ENCODE measurements at regions not wholly inside any gene's neighbourhood (a gene's known extent, or its start where the extent isn't known, plus 50 kb on each side); places are given as distances from the start of the nearest gene placed in this dataset.

- DNase-seq (ENCODE audit: low read depth), result no peak
- no peak overlapping the region for H3K4me3 ChIP-seq (ENCODE audit: low read depth, low read length)
- TF ChIP-seq MYC (IDR thresholded peaks at IDR 0.05; ENCODE audit: low read depth, low read length) (no peak), POLR2A (IDR thresholded peaks at IDR 0.05; ENCODE audit: extremely low read depth, insufficient read length) (no peak)
- TF ChIP-seq, protein P1, sequence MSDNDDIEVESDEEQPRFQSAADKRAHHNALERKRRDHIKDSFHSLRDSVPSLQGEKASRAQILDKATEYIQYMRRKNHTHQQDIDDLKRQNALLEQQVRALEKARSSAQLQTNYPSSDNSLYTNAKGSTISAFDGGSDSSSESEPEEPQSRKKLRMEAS (IDR thresholded peaks at IDR 0.05; ENCODE audit: low read depth, low read length), result no peak
Measured at GRCh38 chr9:88690628-88691027, 155.7 kb downstream of the NXNL2 start.

DNA sequence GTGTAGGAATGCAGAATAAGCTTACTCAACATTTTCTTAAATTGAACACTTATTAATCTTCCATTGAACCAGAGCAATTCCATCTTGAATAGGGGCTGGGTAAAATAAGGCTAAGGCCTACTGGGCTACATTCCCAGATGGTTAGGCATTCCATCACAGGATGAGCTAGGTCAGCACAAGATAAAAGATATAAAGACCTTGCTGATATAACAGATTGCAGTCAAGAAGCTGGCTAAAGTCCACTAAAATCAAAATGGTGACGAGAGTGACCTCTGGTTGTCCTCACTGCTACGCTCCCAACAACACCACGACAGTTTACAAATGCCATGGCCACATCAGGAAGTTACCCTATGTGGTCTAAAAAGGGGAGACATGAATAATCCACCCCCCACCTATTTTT is 156.1 kb downstream of the NXNL2 start:
- DNase-seq (ENCODE audit: low read depth), result no peak
- H3K4me3 ChIP-seq (ENCODE audit: low read depth, low read length), result no peak overlapping the region
- TF ChIP-seq CTCF (IDR thresholded peaks at IDR 0.05; ENCODE audit: low read depth, low read length) (no peak), MYC (IDR thresholded peaks at IDR 0.05; ENCODE audit: low read depth, low read length) (no peak), POLR2A (IDR thresholded peaks at IDR 0.05; ENCODE audit: extremely low read depth, insufficient read length) (no peak)
- TF ChIP-seq, protein P1 (IDR thresholded peaks at IDR 0.05; ENCODE audit: low read depth, low read length), result no peak

GRCh38 chr9:88691811-88692210 is 156.8 kb downstream of the NXNL2 start:
- DNase-seq (ENCODE audit: low read depth), result no peak
- TF ChIP-seq, protein P1 (IDR thresholded peaks at IDR 0.05; ENCODE audit: low read depth, low read length), result no peak
- no peak for TF ChIP-seq POLR2A (IDR thresholded peaks at IDR 0.05; ENCODE audit: extremely low read depth, insufficient read length)
- no peak for TF ChIP-seq CTCF (IDR thresholded peaks at IDR 0.05; ENCODE audit: low read depth, low read length)
- TF ChIP-seq MYC (IDR thresholded peaks at IDR 0.05; ENCODE audit: low read depth, low read length), result no peak
- H3K4me3 ChIP-seq (ENCODE audit: low read depth, low read length), result no peak overlapping the region

DNA sequence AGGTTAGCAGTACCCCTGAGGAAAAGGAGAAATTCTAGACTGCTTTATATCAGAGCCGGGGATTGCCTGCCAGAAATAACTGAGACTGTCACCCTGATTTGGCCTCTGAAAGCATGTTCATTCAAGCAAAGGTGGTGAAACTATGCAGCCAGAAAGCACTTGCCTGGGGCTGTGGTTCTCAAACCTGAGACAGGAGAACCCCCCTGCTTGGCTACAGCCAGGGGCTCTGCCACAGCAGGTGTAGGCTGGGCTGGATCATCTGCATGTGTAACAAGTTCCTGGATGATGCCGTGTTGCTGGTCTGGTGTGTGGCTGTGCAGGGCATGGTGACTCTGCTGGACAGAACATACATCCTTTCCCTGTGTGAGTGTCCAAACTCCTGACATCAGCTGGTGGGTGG is 157.8 kb downstream of the NXNL2 start:
- TF ChIP-seq MYC (IDR thresholded peaks at IDR 0.05; ENCODE audit: low read depth, low read length) (no peak), CTCF (IDR thresholded peaks at IDR 0.05; ENCODE audit: low read depth, low read length) (no peak), POLR2A (IDR thresholded peaks at IDR 0.05; ENCODE audit: extremely low read depth, insufficient read length) (no peak)
- TF ChIP-seq, protein P1 (IDR thresholded peaks at IDR 0.05; ENCODE audit: low read depth, low read length), result no peak
- H3K4me3 ChIP-seq (ENCODE audit: low read depth, low read length), result no peak overlapping the region
- no peak for DNase-seq (ENCODE audit: low read depth)

- TF ChIP-seq CTCF (IDR thresholded peaks at IDR 0.05; ENCODE audit: low read depth, low read length), result no peak
- TF ChIP-seq, protein P1 (IDR thresholded peaks at IDR 0.05; ENCODE audit: low read depth, low read length), result no peak
- TF ChIP-seq MYC (IDR thresholded peaks at IDR 0.05; ENCODE audit: low read depth, low read length), result no peak
- no peak for TF ChIP-seq POLR2A (IDR thresholded peaks at IDR 0.05; ENCODE audit: extremely low read depth, insufficient read length)
- no peak overlapping the region for H3K4me3 ChIP-seq (ENCODE audit: low read depth, low read length)
- no peak for DNase-seq (ENCODE audit: low read depth)
Measured at GRCh38 chr9:88694625-88695024, 159.6 kb downstream of the NXNL2 start.

- no peak overlapping the region for H3K4me3 ChIP-seq (ENCODE audit: low read depth, low read length)
- TF ChIP-seq CTCF (IDR thresholded peaks at IDR 0.05; ENCODE audit: low read depth, low read length) (no peak), POLR2A (IDR thresholded peaks at IDR 0.05; ENCODE audit: extremely low read depth, insufficient read length) (no peak), MYC (IDR thresholded peaks at IDR 0.05; ENCODE audit: low read depth, low read length) (no peak)
- TF ChIP-seq, protein P1 (IDR thresholded peaks at IDR 0.05; ENCODE audit: low read depth, low read length), result no peak
- no peak for DNase-seq (ENCODE audit: low read depth)
Measured at GRCh38 chr9:88696501-88696900, 161.5 kb downstream of the NXNL2 start.

All from NB4 (cell line).